HG02759 (cell line): ENCODE measurements at regions not wholly inside any gene's neighbourhood (a gene's known extent, or its start where the extent isn't known, plus 50 kb on each side); places are given as distances from the start of the nearest gene placed in this dataset.
"Not testable (repeated sequence)": the region's sequence is repeated elsewhere in the genome, so short reads cannot be mapped to it uniquely, and the experiment has no call there.

ENCODE experiments used
- ATAC-seq: cut with Tn5 transposase; IDR thresholded peaks from one replicate; pipeline ENCODE4 v1.9.1; 2021; ENCODE audit warnings: mild to moderate bottlenecking, moderate library complexity; ENCODE audit not compliant: unreplicated experiment

DNA sequence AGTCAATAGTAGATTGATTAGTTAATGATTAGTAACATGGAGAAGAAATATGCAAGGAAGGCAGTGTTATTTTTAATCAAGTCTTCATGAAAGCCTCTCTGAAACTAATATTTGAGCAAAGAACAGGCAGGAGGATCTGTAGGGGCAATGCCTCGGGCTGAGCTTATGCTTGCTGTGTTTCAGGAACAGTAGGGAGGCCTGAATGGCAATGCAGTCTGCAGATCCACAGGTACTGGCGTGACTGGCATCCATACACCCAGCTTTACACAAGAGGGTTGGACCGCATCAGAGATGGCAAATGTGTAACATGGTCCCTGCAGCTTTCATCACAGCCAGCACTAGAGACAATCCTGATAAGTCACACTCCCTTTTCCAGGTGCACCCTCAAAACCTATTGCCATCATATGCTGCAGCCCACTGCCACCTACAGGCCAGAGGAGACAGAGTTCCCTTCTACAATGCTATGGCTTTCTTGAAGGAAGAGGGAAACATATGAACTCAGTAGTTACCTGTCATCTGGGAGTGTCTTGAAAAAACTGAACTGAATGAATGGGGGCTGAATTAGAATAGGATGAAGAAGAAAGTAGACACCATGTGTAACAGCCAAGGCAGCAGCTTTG is 582.4 kb upstream of the RAB6C start:
- no peak for ATAC-seq

- ATAC-seq, result no peak
These were observed 578.6 kb upstream of the RAB6C start for GRCh38 chr2:129400826-129401225.

- no peak for ATAC-seq
These were observed 577.4 kb upstream of the RAB6C start for GRCh38 chr2:129402076-129402475.

- no peak for ATAC-seq
These were observed 575.3 kb upstream of the RAB6C start for GRCh38 chr2:129404000-129404685.

- ATAC-seq, result no peak
These were observed 570.9 kb upstream of the RAB6C start for GRCh38 chr2:129408570-129408969.

DNA sequence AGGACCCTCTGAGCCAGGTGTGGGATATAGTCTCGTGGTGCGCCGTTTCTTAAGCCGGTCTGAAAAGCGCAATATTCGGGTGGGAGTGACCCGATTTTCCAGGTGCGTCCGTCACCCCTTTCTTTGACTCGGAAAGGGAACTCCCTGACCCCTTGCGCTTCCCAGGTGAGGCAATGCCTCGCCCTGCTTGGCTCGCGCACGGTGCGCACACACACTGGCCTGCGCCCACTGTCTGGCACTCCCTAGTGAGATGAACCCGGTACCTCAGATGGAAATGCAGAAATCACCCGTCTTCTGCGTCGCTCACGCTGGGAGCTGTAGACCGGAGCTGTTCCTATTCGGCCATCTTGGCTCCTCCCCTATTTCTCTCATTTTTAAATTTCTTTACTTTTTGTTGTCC is 562.4 kb upstream of the RAB6C start:
- ATAC-seq, result not testable (repeated sequence)

DNA sequence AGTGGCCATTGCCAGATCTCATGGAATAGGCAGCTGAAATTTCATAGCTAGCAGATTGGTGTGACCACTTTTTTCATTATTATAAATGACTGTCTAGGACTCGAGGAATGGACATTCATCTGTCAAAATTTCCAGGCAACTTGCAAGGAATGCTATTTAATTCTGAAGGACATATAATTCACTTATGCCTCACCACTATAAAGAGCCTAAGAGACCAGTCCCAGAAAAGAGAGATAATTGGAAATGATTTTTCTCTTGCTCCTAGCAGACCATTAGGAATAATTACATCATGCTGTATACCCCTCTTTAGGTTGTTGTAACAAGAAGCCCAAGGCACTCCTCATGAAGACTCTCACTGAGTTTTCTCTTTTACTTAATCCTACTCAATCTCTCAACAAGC is 557.4 kb upstream of the RAB6C start:
- no peak for ATAC-seq

DNA sequence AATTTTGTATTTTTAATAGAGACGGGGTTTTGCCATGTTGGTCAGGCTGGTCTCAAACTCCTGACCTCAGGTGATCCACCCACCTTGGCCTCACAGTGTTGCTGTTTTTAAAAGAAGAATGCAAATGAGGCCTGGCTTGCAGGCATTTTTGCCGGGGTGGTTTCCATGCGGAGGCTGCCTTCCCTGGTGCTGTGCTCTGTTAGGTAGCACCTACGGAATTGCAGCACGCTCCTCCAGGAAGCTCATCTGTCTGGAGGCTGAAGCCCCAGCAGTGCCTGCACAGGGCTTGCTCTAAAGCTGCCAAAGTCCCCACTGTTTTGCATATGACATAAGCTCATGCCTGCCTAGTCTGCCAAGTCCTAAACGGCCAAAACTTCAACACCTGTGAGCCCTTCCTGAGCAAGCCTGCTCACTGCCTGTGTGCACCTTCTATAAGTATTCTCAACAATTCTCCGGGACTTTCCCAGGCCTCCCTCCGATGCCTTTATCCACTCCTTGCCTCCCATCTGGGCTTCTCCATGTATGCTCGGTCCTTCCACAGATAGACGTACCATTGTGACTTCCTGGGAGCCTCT is 551.3 kb upstream of the RAB6C start:
- no peak for ATAC-seq

- no peak for ATAC-seq
These were observed 548.6 kb upstream of the RAB6C start for GRCh38 chr2:129430911-129431310.

DNA sequence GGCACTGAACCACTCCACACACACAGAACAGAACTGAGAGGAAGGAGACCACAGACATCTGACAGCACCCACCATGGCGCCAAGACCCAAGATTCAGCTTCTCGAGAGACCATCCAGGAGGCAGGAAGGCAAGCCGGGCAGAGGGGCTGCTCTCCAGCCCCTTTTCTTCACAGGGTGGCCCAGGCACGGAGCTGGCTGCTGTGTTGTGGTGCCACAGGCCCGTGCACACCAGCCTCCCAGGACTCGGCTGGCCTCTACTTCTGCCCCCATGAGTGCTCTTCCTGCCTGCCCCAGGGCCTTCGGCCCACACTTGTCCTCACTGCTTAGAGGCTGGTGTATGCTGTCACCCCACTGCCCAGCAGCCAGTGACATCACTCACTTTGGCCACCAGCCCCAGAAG is 547.6 kb upstream of the RAB6C start:
- ATAC-seq, result no peak

DNA sequence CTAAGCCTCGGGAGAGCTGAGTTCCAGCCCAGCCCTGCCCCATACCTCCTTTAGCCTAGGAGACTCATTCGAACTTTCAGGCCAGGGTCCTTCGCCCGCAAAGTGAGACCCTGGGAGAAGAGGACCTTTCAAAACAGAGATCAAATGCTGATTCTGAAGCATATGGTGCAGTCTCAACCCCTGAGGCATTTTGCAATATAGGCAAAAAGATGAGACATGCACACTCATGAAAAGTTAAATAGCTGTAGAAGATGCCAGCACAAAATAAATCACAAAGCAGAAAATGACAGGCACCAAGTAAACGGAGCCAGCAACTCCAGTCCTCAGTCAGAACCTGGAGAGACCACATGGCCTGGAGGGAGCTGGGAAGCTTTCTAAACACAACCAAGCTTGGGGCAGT is 542.7 kb upstream of the RAB6C start:
- ATAC-seq, result no peak

DNA sequence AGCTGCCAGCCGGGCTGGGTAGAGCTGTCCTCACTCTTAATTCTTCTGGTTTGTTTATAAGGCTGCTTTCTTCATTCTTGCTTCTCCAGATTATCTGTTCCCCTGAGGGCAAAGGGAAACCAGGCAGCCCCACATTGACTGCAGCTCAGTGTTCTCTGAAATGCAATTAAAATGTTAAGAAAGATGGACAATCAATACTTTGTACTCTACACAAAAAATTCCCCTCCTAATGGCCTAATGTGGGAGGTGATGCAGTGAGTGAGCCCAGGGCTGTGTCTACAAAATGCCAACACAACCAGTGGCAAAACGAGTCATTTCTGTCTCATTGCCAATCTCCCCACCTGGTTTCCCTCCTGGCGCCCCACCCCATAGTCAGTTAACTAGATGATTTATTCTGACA is 541.7 kb upstream of the RAB6C start:
- ATAC-seq, result no peak

DNA sequence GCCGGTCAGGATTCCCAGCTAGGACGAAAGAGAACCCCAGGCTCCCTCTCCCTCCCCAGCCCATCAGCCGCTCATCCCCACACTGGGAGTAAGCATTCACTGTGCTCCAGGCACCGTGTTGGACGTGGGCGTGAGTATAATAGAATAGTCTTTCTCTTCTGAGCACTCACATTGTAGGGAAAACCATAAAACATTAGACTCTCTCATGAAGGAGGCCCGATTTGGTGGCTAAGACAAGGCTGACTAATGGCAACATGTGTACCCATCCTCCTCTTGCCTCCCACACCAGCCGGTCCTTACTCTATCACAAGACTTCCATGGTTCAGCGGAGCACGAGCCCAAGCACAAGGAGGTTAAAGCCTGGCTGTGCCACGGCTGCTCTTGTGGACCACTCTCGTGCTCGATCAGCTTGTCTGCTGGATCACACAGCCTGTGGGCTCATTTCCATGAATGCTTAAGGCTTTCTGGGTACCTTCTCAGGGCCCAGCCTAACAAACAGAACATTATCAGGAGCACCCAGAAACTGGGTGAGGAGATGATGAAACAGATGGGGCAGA is 540.9 kb upstream of the RAB6C start:
- ATAC-seq, result no peak

- no peak for ATAC-seq
These were observed 539.8 kb upstream of the RAB6C start for GRCh38 chr2:129439406-129440302.

- no peak for ATAC-seq
These were observed 537.9 kb upstream of the RAB6C start for GRCh38 chr2:129441610-129442009.

- ATAC-seq, result no peak
These were observed 536.1 kb upstream of the RAB6C start for GRCh38 chr2:129443235-129443864.

GRCh38 chr2:129443865-129444739 is 535.4 kb upstream of the RAB6C start:
- ATAC-seq, result no peak

DNA sequence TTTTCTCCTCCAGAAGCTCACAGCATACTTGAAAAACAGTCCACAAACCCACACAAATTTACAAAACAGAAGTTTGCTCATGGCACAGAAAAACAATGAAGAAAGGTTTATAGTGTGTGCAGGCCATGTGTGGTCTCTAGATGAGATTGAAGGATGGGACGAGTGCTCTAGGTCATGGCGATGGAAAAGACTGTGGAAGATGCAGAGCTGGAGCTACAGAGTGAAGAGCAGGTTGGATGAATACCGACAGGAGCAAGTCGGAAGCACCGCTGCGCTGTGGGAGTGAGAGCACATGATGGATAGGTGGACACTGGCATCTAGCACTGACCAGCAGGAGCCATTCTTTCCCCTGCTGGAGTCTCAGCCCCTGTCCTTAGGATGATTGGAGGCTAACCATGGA is 534.7 kb upstream of the RAB6C start:
- no peak for ATAC-seq

DNA sequence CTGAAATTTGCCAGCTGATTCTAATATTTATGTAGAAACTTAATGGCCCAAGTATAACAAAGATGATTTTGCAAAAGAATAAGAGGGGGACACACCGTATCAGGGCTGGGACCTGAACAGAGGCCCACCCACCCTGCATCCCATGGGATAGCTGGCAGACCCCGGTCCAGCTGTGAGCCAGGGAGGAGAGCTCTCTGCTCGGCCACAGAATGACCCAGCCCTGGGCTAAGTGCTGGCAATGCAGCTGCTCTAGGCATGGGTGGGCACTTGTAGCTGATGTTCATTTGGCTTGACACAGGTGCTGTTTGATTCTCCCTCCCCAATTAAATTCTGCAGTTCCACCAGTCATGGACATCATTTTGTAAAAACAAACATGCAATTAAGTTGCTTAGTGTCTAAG is 522.8 kb upstream of the RAB6C start:
- no peak for ATAC-seq
